ENCODE measurements at regions not wholly inside any gene's neighbourhood (a gene's known extent, or its start where the extent isn't known, plus 50 kb on each side); places are given as distances from the start of the nearest gene placed in this dataset.

GRCh38 chr18:22048221-22048620, 121.2 kb upstream of the GATA6 start:
- DNase-seq (no peak), ATAC-seq (ENCODE audit: insufficient read depth, low read depth) (no peak)
- Histone ChIP-seq H3K4me3 (ENCODE audit: low read depth in 1 of 2, low read length in 2 of 2) (no peak overlapping the region), H3K9me3 (ENCODE audit: insufficient read depth, low read length, severe bottlenecking) (no peaks in the 10 kb centered on the region), H3K27me3 (ENCODE audit: insufficient read depth, low read length, poor library complexity) (peaks cover 5% of the 10 kb centered on the region), H3K4me1 (ENCODE audit: insufficient read depth, low read length) (no peaks in the 10 kb centered on the region), H3K36me3 (ENCODE audit: insufficient read depth, low read length) (no peaks in the 10 kb centered on the region), H2AFZ (ENCODE audit: low read depth, low read length) (no peak overlapping the region), H3K4me2 (ENCODE audit: insufficient read depth, low read length) (no peak overlapping the region), H3K9ac (ENCODE audit: low read depth, low read length) (no peak overlapping the region), H3K79me2 (ENCODE audit: insufficient read depth, low read length) (no peaks in the 10 kb centered on the region), H3K27ac (ENCODE audit: low read length) (no peak overlapping the region), H4K20me1 (ENCODE audit: insufficient read depth, low read length) (no peaks in the 10 kb centered on the region)
- no peak for TF ChIP-seq EZH2 (IDR thresholded peaks at IDR 0.05; ENCODE audit: borderline replicate concordance, low read depth, low read length, severe bottlenecking)
- TF ChIP-seq, protein P1, sequence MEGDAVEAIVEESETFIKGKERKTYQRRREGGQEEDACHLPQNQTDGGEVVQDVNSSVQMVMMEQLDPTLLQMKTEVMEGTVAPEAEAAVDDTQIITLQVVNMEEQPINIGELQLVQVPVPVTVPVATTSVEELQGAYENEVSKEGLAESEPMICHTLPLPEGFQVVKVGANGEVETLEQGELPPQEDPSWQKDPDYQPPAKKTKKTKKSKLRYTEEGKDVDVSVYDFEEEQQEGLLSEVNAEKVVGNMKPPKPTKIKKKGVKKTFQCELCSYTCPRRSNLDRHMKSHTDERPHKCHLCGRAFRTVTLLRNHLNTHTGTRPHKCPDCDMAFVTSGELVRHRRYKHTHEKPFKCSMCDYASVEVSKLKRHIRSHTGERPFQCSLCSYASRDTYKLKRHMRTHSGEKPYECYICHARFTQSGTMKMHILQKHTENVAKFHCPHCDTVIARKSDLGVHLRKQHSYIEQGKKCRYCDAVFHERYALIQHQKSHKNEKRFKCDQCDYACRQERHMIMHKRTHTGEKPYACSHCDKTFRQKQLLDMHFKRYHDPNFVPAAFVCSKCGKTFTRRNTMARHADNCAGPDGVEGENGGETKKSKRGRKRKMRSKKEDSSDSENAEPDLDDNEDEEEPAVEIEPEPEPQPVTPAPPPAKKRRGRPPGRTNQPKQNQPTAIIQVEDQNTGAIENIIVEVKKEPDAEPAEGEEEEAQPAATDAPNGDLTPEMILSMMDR (IDR thresholded peaks at IDR 0.05; ENCODE audit: borderline replicate concordance, extremely low read depth, low read length, poor library complexity, severe bottlenecking): no peak

DNA sequence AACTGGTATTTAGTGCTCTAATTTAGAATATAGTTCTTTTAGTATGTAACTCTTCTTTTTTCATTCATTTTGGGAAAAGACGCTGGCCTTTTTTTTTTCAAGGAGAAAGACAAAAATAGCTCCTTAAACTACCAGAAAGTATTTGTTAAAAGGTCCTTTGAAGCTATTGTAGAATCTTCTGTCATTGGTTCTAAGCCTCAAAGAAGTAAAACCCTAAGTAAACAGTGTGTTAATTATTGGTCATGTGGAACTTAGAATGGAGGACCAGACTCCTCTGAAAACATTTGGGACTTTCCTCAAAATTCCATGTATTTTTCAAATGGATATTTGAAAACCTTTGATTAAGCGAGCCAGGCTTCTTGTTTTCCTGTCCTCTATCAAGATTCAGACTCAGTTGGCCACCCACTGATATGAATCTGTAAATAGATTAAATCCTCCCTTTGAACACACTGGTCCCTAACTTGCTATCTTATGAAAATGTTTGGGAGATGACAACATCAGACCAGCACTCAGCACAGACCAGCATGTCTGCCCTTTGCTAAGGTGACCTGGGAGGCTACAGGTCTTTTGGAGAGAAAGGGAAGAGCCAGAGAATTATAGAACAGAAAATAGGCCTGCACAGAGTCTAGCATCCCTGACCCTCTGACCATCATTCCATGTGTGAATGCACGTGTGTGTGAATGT, 120.3 kb upstream of the GATA6 start:
- no peak overlapping the region for H3K4me3 ChIP-seq (ENCODE audit: low read depth in 1 of 2, low read length in 2 of 2)
- no peak for ATAC-seq (ENCODE audit: insufficient read depth, low read depth)
- no peak overlapping the region for H3K9ac ChIP-seq (ENCODE audit: low read depth, low read length)
- H3K27ac ChIP-seq (ENCODE audit: low read length): no peak overlapping the region
- peaks cover 5% of the 10 kb centered on the region for H3K27me3 ChIP-seq (ENCODE audit: insufficient read depth, low read length, poor library complexity)
- no peaks in the 10 kb centered on the region for H4K20me1 ChIP-seq (ENCODE audit: insufficient read depth, low read length)
- no peaks in the 10 kb centered on the region for H3K9me3 ChIP-seq (ENCODE audit: insufficient read depth, low read length, severe bottlenecking)
- DNase-seq: no peak
- no peak overlapping the region for H3K4me2 ChIP-seq (ENCODE audit: insufficient read depth, low read length)
- H3K4me1 ChIP-seq (ENCODE audit: insufficient read depth, low read length): no peaks in the 10 kb centered on the region
- no peak overlapping the region for H2AFZ ChIP-seq (ENCODE audit: low read depth, low read length)
- H3K79me2 ChIP-seq (ENCODE audit: insufficient read depth, low read length): no peaks in the 10 kb centered on the region
- TF ChIP-seq, protein P1 (IDR thresholded peaks at IDR 0.05; ENCODE audit: borderline replicate concordance, extremely low read depth, low read length, poor library complexity, severe bottlenecking): no peak
- no peak for TF ChIP-seq EZH2 (IDR thresholded peaks at IDR 0.05; ENCODE audit: borderline replicate concordance, low read depth, low read length, severe bottlenecking)
- H3K36me3 ChIP-seq (ENCODE audit: insufficient read depth, low read length): no peaks in the 10 kb centered on the region

DNA sequence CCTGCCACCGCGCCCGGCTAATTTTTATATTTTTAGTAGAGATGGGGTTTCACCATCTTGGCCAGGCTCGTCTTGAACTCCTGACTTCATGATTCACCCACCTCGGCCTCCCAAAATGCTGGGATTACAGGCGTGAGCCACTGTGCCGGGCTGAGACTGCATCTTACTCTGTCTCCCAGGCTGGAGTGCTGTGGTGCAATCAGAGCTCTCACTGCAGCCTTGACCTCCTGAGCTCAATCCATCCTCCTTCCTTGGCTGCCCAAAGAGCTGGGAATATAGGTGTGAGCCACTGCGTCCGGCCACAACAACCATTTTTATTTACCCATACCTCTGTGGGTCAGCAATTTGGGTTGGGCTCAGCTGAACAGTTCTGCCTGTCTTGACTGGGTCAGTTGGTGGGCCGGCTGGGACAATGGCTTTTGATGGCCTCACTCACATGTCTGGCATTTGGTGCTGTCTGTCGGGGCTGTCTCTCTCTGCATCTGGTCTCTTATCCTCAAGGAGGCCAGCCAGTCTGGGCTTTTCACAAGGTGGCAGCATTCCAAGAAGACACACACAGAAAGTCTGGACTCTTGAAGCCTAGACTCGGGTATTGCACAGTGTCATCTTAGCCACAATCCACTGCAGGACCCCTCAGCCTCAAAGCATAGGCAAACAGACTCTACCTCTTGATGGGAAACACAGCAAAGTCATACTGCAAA, 116.8 kb upstream of the GATA6 start:
- Histone ChIP-seq H3K36me3 (ENCODE audit: insufficient read depth, low read length) (no peaks in the 10 kb centered on the region), H3K9ac (ENCODE audit: low read depth, low read length) (no peak overlapping the region), H2AFZ (ENCODE audit: low read depth, low read length) (no peak overlapping the region), H3K4me1 (ENCODE audit: insufficient read depth, low read length) (no peaks in the 10 kb centered on the region), H3K27me3 (ENCODE audit: insufficient read depth, low read length, poor library complexity) (no peaks in the 10 kb centered on the region), H3K79me2 (ENCODE audit: insufficient read depth, low read length) (no peaks in the 10 kb centered on the region), H4K20me1 (ENCODE audit: insufficient read depth, low read length) (no peaks in the 10 kb centered on the region), H3K4me3 (ENCODE audit: low read depth in 1 of 2, low read length in 2 of 2) (no peak overlapping the region), H3K9me3 (ENCODE audit: insufficient read depth, low read length, severe bottlenecking) (no peaks in the 10 kb centered on the region), H3K4me2 (ENCODE audit: insufficient read depth, low read length) (no peak overlapping the region), H3K27ac (ENCODE audit: low read length) (no peak overlapping the region)
- no peak for TF ChIP-seq EZH2 (IDR thresholded peaks at IDR 0.05; ENCODE audit: borderline replicate concordance, low read depth, low read length, severe bottlenecking)
- TF ChIP-seq, protein P1 (IDR thresholded peaks at IDR 0.05; ENCODE audit: borderline replicate concordance, extremely low read depth, low read length, poor library complexity, severe bottlenecking): no peak
- ATAC-seq (ENCODE audit: insufficient read depth, low read depth) (no peak), DNase-seq (no peak)
